ENCODE measurements at regions not wholly inside any gene's neighbourhood (a gene's known extent, or its start where the extent isn't known, plus 50 kb on each side); places are given as distances from the start of the nearest gene placed in this dataset.
A peak's percentile ranks its signal among the peaks of the same experiment; 100 is the strongest.

DNA sequence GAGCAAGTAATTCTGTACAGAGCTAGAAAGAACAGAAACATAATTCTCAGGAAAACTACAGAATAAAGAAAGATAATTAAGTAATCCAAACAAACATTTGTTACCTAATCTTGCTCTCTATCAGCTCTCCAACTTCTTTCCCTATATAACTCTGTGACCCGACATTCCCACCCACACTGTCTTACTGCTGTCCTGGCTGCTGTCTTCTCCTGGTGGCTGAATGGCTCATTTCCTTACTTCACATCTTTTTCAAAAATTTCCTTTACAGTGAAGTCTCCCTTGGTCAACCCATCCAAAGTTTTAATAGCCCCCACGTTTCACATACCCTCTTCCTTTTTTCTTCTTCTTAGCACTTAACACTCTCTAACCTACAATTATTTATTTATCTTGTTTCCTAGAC is 64.0 kb downstream of the HYCC1 start:
- peaks cover 41 to 42% of the 10 kb centered on the region in 2 experiments for H3K4me1 Mint-ChIP-seq
- no peak overlapping the region for H2BK12ac ChIP-seq (ENCODE audit: insufficient read length, low read depth, low read length)
- no peaks in the 10 kb centered on the region for H3K23me2 ChIP-seq (ENCODE audit: insufficient read length, low read depth, low read length, poor library complexity, severe bottlenecking)
- no peak overlapping the region for H3T11ph ChIP-seq (ENCODE audit: low read length)
- H3K23ac ChIP-seq (ENCODE audit: insufficient read length, low read depth, low read length): no peak overlapping the region
- no peaks in the 10 kb centered on the region for H3K79me1 ChIP-seq (ENCODE audit: insufficient read depth, low read depth, low read length, poor library complexity, severe bottlenecking)
- no peak overlapping the region for H3K4me3 Mint-ChIP-seq
- no peak overlapping the region for H4K8ac ChIP-seq (replicated peaks; ENCODE audit: insufficient read length, low read depth, low read length)
- no peak overlapping the region for H3K27ac ChIP-seq (ENCODE audit: insufficient read length, low read depth, low read length)
- peaks cover 2% of the 10 kb centered on the region for H3K4me1 ChIP-seq (ENCODE audit: insufficient read depth, low read length)
- no peaks in the 10 kb centered on the region for H3K9me3 ChIP-seq (ENCODE audit: control insufficient read depth, low read depth, low read length)
- no peak overlapping the region for H3K4ac ChIP-seq (ENCODE audit: low read depth, low read length)
- H4K20me1 ChIP-seq (ENCODE audit: control insufficient read depth, insufficient read depth, insufficient read length): no peaks in the 10 kb centered on the region
- H3K36me3 Mint-ChIP-seq (ENCODE audit: insufficient read depth in 1 of 3, low read depth in 3 of 3): peaks cover 0 to 7% (median 3%) of the 10 kb centered on the region in 3 experiments; a peak in 4 of 7 replicates
- H2BK120ac ChIP-seq (ENCODE audit: low read depth, low read length, poor library complexity, severe bottlenecking): no peak overlapping the region
- no peaks in the 10 kb centered on the region for H3K27me3 Mint-ChIP-seq (ENCODE audit: low read depth)
- H3K18ac ChIP-seq (ENCODE audit: insufficient read length, low read depth, low read length): no peak overlapping the region
- H4K91ac ChIP-seq (ENCODE audit: insufficient read length, low read depth, low read length): no peak overlapping the region
- H2BK20ac ChIP-seq (ENCODE audit: low read depth, low read length, poor library complexity, severe bottlenecking): no peak overlapping the region
- no peaks in the 10 kb centered on the region for H3K9me3 Mint-ChIP-seq
- no peaks in the 10 kb centered on the region for H3K27me3 ChIP-seq (ENCODE audit: insufficient read depth, low read length)
- no peaks in the 10 kb centered on the region for H3K79me2 ChIP-seq (ENCODE audit: insufficient read depth, low read length)
- no peak overlapping the region for H2BK15ac ChIP-seq (ENCODE audit: low read depth, low read length)
- TF ChIP-seq, protein P1, sequence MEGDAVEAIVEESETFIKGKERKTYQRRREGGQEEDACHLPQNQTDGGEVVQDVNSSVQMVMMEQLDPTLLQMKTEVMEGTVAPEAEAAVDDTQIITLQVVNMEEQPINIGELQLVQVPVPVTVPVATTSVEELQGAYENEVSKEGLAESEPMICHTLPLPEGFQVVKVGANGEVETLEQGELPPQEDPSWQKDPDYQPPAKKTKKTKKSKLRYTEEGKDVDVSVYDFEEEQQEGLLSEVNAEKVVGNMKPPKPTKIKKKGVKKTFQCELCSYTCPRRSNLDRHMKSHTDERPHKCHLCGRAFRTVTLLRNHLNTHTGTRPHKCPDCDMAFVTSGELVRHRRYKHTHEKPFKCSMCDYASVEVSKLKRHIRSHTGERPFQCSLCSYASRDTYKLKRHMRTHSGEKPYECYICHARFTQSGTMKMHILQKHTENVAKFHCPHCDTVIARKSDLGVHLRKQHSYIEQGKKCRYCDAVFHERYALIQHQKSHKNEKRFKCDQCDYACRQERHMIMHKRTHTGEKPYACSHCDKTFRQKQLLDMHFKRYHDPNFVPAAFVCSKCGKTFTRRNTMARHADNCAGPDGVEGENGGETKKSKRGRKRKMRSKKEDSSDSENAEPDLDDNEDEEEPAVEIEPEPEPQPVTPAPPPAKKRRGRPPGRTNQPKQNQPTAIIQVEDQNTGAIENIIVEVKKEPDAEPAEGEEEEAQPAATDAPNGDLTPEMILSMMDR (conservative IDR thresholded peaks at IDR 0.05): peak; percentile 34; the same call in 1 of the 3 replicates
- H2AK5ac ChIP-seq (ENCODE audit: insufficient read length, low read length): no peak overlapping the region
- no peak overlapping the region for H2BK5ac ChIP-seq (ENCODE audit: insufficient read length, low read length)
- peak overlapping the region in 2 of 3 experiments; percentile 1 to 87; a peak in 4 of 7 replicates for H3K27ac Mint-ChIP-seq
- WGBS (ENCODE audit: extremely low coverage, insufficient read length, low lambda C conversion rate): no CpG with 5 or more reads among the region's 2 CpGs
- DNase-seq: no peak
- H3K9ac ChIP-seq (ENCODE audit: extremely low read depth, insufficient read length, low read length): no peak overlapping the region
- H4K5ac ChIP-seq (ENCODE audit: insufficient read length, low read depth, low read length): no peak overlapping the region
- H3K14ac ChIP-seq (ENCODE audit: insufficient read depth, low read length): no peak overlapping the region
- no peak overlapping the region for H2AFZ ChIP-seq (ENCODE audit: low read length)
- no peak overlapping the region for H3K4me2 ChIP-seq (ENCODE audit: insufficient read depth, insufficient read length, low read length)
- no peak overlapping the region for H3K56ac ChIP-seq (ENCODE audit: insufficient read length, low read depth, low read length)
